ENCODE measurements at regions not wholly inside any gene's neighbourhood (a gene's known extent, or its start where the extent isn't known, plus 50 kb on each side); places are given as distances from the start of the nearest gene placed in this dataset.

- H3K27ac ChIP-seq = no peak overlapping the region
- TF ChIP-seq, protein P1, sequence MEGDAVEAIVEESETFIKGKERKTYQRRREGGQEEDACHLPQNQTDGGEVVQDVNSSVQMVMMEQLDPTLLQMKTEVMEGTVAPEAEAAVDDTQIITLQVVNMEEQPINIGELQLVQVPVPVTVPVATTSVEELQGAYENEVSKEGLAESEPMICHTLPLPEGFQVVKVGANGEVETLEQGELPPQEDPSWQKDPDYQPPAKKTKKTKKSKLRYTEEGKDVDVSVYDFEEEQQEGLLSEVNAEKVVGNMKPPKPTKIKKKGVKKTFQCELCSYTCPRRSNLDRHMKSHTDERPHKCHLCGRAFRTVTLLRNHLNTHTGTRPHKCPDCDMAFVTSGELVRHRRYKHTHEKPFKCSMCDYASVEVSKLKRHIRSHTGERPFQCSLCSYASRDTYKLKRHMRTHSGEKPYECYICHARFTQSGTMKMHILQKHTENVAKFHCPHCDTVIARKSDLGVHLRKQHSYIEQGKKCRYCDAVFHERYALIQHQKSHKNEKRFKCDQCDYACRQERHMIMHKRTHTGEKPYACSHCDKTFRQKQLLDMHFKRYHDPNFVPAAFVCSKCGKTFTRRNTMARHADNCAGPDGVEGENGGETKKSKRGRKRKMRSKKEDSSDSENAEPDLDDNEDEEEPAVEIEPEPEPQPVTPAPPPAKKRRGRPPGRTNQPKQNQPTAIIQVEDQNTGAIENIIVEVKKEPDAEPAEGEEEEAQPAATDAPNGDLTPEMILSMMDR (conservative IDR thresholded peaks at IDR 0.05) = no peak
These were observed 378.8 kb upstream of the TBX3 start for GRCh38 chr12:115062741-115063140.

GRCh38 chr12:115060477-115061168 lies 376.6 kb upstream of the TBX3 start:
- no peak overlapping the region for H3K27ac ChIP-seq
- TF ChIP-seq, protein P1 (conservative IDR thresholded peaks at IDR 0.05) = no peak

- TF ChIP-seq, protein P1 (conservative IDR thresholded peaks at IDR 0.05) = no peak
- H3K27ac ChIP-seq = no peak overlapping the region
These were observed 373.5 kb upstream of the TBX3 start for GRCh38 chr12:115057445-115057844.

GRCh38 chr12:115051378-115051777 lies 367.4 kb upstream of the TBX3 start:
- TF ChIP-seq, protein P1 (conservative IDR thresholded peaks at IDR 0.05) = no peak
- no peak overlapping the region for H3K27ac ChIP-seq

DNA sequence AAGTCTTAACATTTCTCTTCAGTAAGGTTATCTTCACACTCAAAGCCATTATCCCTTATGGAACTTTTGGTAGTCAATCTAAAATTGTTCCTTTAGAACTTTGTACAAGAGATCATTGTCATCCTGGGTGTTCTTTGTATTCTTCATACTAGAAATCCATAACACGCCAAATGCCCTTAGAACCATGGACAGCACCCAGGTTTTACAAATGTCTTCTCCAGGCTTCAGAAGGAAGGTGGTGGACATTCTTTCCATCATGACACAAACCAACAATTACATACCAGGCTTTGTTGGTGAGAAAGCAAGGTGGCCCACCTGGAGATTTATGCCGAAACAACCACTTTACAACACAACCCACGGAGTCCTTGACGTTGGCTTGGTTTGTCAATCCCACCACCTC lies 365.6 kb upstream of the TBX3 start:
- H3K27ac ChIP-seq = no peak overlapping the region
- TF ChIP-seq, protein P1 (conservative IDR thresholded peaks at IDR 0.05) = no peak

- H3K27ac ChIP-seq = no peak overlapping the region
- TF ChIP-seq, protein P1 (conservative IDR thresholded peaks at IDR 0.05) = no peak
These were observed 362.8 kb upstream of the TBX3 start for GRCh38 chr12:115046805-115047204.

- H3K27ac ChIP-seq = no peak overlapping the region
- TF ChIP-seq, protein P1 (conservative IDR thresholded peaks at IDR 0.05) = no peak
These were observed 360.1 kb upstream of the TBX3 start for GRCh38 chr12:115044073-115044472.
